ENCODE measurements at regions not wholly inside any gene's neighbourhood (a gene's known extent, or its start where the extent isn't known, plus 50 kb on each side); places are given as distances from the start of the nearest gene placed in this dataset.
"Not testable (repeated sequence)": the region's sequence is repeated elsewhere in the genome, so short reads cannot be mapped to it uniquely, and the experiment has no call there.

DNA sequence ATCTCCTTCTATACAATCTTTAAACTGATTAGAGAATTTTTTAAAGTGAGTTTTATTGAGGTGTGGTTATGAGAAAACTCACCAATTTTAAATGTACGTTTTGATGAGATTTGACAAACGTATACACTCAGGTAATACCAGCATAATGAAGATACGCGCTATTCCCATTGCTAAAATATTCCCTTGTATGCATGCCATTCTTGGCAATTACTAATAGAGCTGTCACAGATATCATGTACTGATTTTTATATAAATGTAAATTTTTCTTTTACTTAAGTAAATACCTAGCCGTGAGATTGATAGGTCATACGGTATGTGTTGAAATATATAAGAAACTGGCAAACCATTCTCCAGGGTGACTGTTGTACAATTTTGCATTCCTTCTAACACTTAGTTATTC is 384.7 kb downstream of the PTH2R start:
- H3K27me3 ChIP-seq: no peaks in the 10 kb centered on the region
- H3K9me3 ChIP-seq (replicated peaks): no peaks in the 10 kb centered on the region
- H3K4me3 ChIP-seq: no peak overlapping the region
- DNase-seq: no peak
- H3K36me3 ChIP-seq: no peaks in the 10 kb centered on the region
- H3K4me1 ChIP-seq: no peaks in the 10 kb centered on the region
- H3K27ac ChIP-seq: no peak overlapping the region

- no peak overlapping the region for H3K27ac ChIP-seq
- no peak for DNase-seq
- no peaks in the 10 kb centered on the region for H3K4me1 ChIP-seq
- H3K4me3 ChIP-seq: no peak overlapping the region
- no peaks in the 10 kb centered on the region for H3K36me3 ChIP-seq
- no peaks in the 10 kb centered on the region for H3K9me3 ChIP-seq (replicated peaks)
- H3K27me3 ChIP-seq: no peaks in the 10 kb centered on the region
Measured at GRCh38 chr2:208792766-208793165, 386.2 kb downstream of the PTH2R start.

DNA sequence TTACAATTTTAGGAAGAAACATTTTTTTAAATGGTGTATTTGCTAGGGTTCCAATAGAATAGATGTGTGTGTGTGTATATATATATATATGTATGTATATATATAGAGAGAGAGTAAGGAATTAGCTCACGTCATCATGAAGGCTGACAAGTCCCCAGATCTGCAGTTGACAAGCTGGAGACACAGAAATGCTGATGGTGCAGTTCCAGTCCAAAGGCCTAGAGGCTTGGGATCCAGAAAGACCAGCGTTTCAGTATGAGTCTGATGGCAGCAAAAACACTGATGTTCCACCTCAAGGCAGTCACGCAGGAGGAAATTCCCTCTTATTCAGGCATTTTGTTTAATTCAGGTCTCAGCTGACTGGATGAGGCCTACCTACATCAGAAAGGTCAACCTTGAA is 386.8 kb downstream of the PTH2R start:
- H3K27me3 ChIP-seq: no peaks in the 10 kb centered on the region
- H3K4me3 ChIP-seq: no peak overlapping the region
- no peak overlapping the region for H3K27ac ChIP-seq
- no peaks in the 10 kb centered on the region for H3K4me1 ChIP-seq
- H3K9me3 ChIP-seq (replicated peaks): no peaks in the 10 kb centered on the region
- H3K36me3 ChIP-seq: no peaks in the 10 kb centered on the region
- no peak for DNase-seq

DNA sequence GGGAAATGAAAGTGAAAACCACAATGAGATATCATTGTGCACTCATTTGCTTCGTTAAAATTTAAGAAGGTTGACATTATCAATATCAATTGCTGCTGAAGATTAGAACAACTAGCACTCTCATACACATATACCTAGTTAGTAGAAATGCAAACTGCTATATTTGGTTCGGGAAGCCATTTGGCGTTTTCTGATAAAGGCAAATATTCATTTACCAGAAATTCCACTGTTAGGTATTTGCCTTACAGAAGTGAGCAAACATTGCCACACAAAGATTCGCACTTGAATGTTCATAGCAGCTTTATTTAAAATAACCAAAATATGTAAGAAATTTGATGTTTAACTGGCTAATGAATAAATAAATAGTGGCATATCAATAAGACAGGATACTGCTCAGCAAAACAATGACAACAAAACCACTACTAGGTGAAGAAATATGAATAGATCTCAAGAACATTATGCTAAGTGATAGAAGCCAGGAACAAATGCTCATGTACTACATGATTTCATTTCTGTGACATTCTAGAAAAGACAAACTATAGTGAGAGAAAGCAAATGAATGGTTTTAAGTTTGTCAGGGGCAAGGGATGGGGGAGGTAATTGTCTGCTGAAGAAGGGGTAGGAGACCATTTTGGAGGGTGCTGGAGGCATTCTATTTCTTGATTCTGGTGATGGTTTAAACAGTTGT is 387.8 kb downstream of the PTH2R start:
- no peak overlapping the region for H3K4me3 ChIP-seq

DNA sequence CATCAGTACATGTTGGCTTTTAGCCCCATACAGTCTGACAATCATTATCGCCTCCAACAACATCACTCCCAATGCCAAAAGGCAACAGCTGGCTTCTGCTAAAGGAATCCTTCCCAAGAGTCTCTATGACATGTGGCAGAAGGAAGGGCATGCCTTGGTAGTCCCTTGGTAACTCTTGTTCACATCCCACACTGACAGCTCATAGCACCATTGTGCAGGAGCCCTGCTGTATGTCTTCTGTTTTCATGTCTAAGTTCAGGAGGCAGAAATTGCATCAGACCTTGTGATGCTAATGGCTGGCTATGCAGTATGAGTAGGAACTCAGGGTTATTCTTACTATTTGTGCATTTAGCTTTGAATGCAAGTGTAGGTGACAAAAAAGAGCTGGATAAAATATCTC is 392.1 kb downstream of the PTH2R start:
- H3K36me3 ChIP-seq: no peaks in the 10 kb centered on the region
- no peaks in the 10 kb centered on the region for H3K4me1 ChIP-seq
- H3K4me3 ChIP-seq: no peak overlapping the region
- H3K27ac ChIP-seq: no peak overlapping the region
- no peak for DNase-seq
- H3K9me3 ChIP-seq (replicated peaks): no peaks in the 10 kb centered on the region
- H3K27me3 ChIP-seq: no peaks in the 10 kb centered on the region

More for the DNA sequence above, 387.8 kb downstream of the PTH2R start:
- no peak overlapping the region for H3K27ac ChIP-seq
- DNase-seq: no peak
- no peaks in the 10 kb centered on the region for H3K9me3 ChIP-seq (replicated peaks)
- no peaks in the 10 kb centered on the region for H3K36me3 ChIP-seq
- H3K27me3 ChIP-seq: no peaks in the 10 kb centered on the region
- no peaks in the 10 kb centered on the region for H3K4me1 ChIP-seq

DNA sequence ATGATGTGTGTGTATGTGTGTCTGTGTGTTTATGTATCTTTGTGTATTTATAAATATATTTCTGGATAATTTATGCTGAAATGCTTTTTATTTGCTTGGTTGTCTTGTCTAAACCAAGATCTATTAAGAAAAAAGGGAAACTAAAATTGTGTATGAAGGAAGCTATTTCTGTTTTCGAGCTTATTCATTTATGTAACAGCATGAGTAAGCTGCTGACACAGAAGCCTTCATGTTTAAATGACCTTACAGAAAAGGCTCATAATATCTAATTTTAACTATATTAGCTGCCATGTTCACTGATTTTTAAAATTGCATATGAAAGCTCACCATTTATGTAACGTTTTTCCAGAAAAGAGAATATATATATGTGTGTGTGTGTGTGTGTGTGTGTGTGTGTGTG is 392.8 kb downstream of the PTH2R start:
- Histone ChIP-seq H3K27ac (no peak overlapping the region), H3K4me3 (no peak overlapping the region), H3K4me1 (no peaks in the 10 kb centered on the region), H3K27me3 (no peaks in the 10 kb centered on the region), H3K36me3 (no peaks in the 10 kb centered on the region), H3K9me3 (replicated peaks) (no peaks in the 10 kb centered on the region)
- DNase-seq: no peak

DNA sequence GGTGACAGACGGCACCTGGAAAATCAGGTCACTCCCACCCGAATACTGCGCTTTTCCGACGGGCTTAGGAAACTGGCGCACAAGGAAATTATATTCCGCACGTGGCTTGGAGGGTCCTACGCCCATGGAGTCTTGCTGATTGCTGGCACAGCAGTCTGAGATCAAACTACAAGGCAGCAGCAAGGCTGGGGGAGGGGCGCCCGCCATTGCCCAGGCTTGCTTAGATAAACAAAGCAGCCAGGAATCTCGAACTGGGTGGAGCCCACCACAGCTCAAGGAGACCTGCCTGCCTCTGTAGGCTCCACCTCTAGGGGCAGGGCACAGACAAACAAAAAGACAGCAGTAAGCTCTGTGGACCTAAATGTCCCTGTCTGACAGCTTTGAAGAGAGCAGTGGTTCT is 394.3 kb downstream of the PTH2R start:
- H3K4me3 ChIP-seq; H3K27me3 ChIP-seq; DNase-seq; H3K27ac ChIP-seq; H3K9me3 ChIP-seq (replicated peaks); H3K36me3 ChIP-seq; H3K4me1 ChIP-seq: not testable (repeated sequence)

GRCh38 chr2:208807756-208808155 is 401.2 kb downstream of the PTH2R start:
- Histone ChIP-seq H3K27me3 (no peaks in the 10 kb centered on the region), H3K9me3 (replicated peaks) (no peaks in the 10 kb centered on the region), H3K27ac (no peak overlapping the region), H3K4me3 (no peak overlapping the region), H3K4me1 (no peaks in the 10 kb centered on the region), H3K36me3 (no peaks in the 10 kb centered on the region)
- DNase-seq: no peak

GRCh38 chr2:208811885-208812284 is 405.3 kb downstream of the PTH2R start:
- not testable (repeated sequence) for H3K4me1 ChIP-seq; H3K27ac ChIP-seq; H3K9me3 ChIP-seq (replicated peaks); H3K36me3 ChIP-seq; DNase-seq; H3K27me3 ChIP-seq; H3K4me3 ChIP-seq

GRCh38 chr2:208819190-208819589 is 412.6 kb downstream of the PTH2R start:
- no peak for DNase-seq
- Histone ChIP-seq H3K4me1 (no peaks in the 10 kb centered on the region; the same call in 1 of the 2 replicates), H3K27ac (no peak overlapping the region), H3K27me3 (no peaks in the 10 kb centered on the region), H3K9me3 (replicated peaks) (no peaks in the 10 kb centered on the region), H3K36me3 (no peaks in the 10 kb centered on the region), H3K4me3 (no peak overlapping the region)

DNA sequence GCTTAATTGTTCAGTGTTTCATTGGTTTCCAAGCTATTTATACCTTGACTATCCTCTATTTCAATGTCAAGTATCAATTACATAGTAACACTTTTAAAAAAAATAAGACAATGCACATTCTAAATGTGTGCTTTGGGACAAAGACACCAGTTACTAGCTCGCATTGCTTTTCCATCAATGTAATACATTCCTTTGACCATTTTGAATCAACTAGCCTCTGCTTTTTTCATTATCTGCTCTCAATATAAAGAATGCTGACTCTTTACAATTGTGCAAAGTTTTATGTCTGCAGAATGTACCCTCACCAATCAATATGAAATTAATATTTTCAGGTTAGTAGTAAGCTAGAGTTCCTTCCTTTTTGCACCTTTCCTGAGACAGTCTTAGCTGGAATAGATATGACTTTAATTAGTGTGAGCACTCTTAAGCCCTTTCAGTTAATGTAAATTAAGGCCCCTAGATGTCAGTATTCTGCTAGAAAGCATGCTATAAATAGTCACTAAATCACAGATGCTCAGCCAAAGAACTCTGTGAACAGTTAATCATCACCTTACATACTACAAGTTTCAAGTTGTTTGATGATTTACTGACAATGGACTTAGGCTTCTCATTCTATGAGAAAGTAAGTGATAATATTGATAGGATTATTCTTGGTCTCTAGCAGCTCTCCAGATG is 413.6 kb downstream of the PTH2R start:
- Histone ChIP-seq H3K27ac (no peak overlapping the region), H3K4me3 (no peak overlapping the region), H3K4me1 (no peaks in the 10 kb centered on the region; the same call in 1 of the 2 replicates), H3K36me3 (no peaks in the 10 kb centered on the region), H3K27me3 (no peaks in the 10 kb centered on the region), H3K9me3 (replicated peaks) (no peaks in the 10 kb centered on the region)
- peak in 1 of 2 experiments; percentile 60 for DNase-seq

- no peak for DNase-seq
- no peaks in the 10 kb centered on the region for H3K36me3 ChIP-seq
- H3K27ac ChIP-seq: no peak overlapping the region
- H3K4me3 ChIP-seq: no peak overlapping the region
- no peaks in the 10 kb centered on the region for H3K4me1 ChIP-seq
- no peaks in the 10 kb centered on the region for H3K27me3 ChIP-seq
- H3K9me3 ChIP-seq (replicated peaks): no peaks in the 10 kb centered on the region
Measured at GRCh38 chr2:208827109-208827508, 420.5 kb downstream of the PTH2R start.

DNA sequence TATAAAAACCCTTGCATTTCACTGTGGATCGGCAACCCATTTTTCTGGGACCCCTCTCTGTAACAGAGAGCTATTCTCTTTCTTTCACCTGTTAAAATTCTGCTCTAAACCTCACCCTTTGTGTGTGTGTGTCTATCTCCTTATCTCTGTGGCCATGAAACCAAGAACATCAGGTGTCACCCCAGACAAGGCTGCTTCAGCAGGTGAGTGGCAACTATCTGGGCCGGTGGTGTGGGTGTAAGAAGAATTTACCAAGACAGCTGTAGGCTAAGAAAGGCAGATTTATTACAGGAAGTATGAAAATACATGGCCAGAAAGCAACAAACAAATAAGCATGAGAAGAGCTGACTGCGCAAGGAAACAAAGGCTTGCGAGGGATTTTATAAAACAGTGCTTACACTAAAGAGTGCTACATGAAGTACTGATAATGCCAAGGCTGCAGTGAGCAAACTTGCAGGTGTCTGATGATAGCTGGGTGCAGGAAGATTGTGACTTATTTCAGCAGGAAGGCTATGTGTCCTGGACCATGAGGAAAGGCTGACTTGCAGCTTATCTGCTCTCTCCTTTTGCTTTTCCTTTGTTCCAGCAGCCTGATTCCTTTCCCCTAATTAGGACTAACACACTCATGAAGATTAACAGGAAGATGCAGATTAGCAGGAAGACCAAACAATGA is 421.1 kb downstream of the PTH2R start:
- no peaks in the 10 kb centered on the region for H3K4me1 ChIP-seq
- no peaks in the 10 kb centered on the region for H3K9me3 ChIP-seq (replicated peaks)
- no peak overlapping the region for H3K4me3 ChIP-seq
- no peak for DNase-seq
- no peak overlapping the region for H3K27ac ChIP-seq
- no peaks in the 10 kb centered on the region for H3K27me3 ChIP-seq
- H3K36me3 ChIP-seq: no peaks in the 10 kb centered on the region

DNA sequence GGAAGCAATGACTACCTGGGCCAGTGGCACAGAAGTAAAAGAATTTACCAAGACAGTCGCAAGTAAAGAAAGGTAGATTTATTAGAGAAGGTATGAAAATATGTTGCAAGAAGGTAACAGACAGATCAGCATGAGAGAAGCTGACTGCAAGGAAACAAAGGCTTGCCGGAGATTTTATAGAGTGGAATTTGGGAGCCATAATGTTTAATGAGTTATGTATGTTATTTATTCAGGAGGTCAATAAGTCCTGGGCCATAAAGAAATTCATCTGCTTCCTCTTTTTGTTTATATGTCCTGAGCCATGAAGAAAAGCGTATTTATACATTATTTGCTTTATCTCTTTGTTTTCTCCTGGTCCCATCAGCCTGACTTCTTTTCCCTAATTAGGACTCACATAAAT is 423.6 kb downstream of the PTH2R start:
- no peaks in the 10 kb centered on the region for H3K9me3 ChIP-seq (replicated peaks)
- no peaks in the 10 kb centered on the region for H3K27me3 ChIP-seq
- no peaks in the 10 kb centered on the region for H3K36me3 ChIP-seq
- DNase-seq: no peak
- no peak overlapping the region for H3K4me3 ChIP-seq
- no peak overlapping the region for H3K27ac ChIP-seq
- H3K4me1 ChIP-seq: no peaks in the 10 kb centered on the region

DNA sequence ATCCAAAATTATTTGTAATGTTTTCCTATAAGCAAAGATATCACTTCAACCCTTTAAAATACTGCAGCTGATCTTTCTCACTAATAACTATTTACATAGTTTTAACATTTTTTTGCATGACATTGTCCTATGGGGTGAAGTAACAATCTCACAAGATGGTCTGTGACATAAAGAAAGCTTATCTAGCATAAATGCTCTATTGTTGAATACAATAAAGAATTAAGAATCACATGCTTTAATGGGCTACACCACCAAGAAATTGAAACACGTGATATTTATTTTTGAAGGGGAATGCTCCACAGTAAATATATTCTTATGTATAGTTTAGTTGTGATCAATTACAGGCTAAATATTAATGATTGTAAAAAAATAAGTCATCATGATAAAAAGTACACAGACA is 441.1 kb downstream of the PTH2R start:
- no peaks in the 10 kb centered on the region for H3K9me3 ChIP-seq (replicated peaks)
- H3K4me1 ChIP-seq: no peaks in the 10 kb centered on the region
- H3K27ac ChIP-seq: no peak overlapping the region
- H3K27me3 ChIP-seq: no peaks in the 10 kb centered on the region
- no peaks in the 10 kb centered on the region for H3K36me3 ChIP-seq
- H3K4me3 ChIP-seq: no peak overlapping the region
- DNase-seq: no peak
